ENCODE measurements at regions not wholly inside any gene's neighbourhood (a gene's known extent, or its start where the extent isn't known, plus 50 kb on each side); places are given as distances from the start of the nearest gene placed in this dataset.

DNA sequence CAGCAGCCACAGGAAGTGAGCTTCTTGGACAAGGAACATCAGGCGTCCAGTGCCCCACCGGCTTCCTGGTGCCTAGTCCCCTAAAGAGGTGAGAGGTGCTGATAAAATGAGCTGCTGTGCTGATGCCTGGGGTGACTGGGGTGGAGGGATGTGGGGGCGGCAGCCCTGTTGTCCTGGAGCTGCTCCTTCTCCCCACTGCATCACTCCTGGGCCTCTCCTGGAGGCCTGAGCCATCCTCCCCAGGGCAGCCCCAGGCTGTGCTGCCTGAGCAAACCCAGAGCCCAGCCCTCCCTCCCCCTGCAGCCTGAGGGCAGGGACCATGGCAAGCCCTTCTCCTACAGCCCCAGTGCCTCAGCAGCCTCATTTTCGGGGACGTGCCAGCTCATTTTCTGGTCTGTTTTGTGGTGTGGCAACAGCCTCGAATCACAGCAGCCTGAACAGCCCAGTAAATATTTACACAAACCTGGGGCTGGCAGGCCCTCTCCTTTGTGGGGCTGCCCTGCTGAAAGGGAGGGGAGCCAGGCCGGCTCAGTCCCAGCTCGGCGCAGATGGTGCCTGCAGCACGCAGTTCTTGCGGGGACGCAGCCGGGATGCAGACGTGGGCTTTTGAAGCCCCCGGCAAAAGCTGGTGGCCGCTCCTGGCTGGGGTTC is 259.9 kb downstream of the DLL1 start:
- DNase-seq (ENCODE audit: low spot score): no peak

DNA sequence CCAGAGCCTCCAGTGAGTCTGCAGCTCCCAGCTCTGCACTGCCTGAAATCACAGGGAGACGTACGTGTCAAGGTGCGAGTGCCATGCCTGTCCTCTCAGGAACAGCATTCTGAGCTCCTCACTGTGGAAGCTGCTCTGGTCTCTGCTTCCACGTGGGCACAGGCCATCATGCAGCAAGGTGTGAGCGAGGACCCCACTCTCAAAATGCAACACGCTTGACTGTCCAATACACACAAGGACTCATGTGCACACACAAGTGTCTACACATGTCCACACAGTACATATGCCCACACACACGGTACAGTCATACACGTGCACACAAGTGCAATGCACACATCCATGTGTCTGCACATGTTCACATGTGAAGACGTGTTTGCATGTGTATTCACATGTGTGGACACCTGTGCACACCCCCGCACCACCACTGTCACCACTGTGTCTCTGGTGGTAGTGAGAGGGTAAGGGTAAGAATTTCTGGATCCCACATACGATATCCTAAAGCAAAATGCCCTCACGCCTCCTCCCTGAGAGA is 260.5 kb downstream of the DLL1 start:
- DNase-seq (ENCODE audit: low spot score): no peak

DNA sequence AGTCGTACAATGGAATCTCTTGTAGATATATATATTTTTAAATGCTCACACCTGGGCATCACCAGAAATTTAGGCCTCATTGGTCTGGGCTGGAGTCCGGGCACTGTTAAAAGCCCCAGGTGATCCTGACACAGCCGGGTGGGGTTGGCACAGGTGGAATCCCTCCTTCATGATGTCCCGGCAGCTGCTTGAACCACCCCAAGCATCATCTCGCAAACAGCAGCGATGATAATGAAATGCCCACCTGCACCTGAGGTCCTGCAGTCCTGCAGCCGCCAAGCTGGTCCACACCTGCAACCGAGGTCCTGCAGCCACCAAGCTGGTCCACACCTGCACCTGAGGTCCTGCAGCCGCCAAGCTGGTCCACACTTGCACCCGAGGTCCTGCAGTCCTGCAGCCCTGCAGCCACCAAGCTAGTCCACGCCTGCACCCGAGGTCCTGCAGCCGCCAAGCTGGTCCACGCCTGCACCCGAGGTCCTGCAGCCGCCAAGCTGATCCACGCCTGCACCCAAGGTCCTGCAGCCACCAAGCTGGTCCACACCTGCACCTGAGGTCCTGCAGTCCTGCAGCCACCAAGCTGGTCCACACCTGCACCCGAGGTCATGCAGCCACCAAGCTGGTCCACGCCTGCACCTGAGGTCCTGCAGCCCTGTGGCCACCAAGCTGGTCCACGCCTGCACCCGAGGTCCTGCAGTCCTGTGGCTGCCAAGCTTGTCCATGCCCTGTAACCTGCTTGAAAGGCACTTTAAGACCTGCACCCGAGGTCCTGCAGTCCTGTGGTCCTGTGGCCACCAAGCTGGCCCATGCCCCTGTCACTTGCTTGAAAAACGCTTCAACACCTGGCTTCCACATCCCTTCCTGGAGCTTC is 261.2 kb downstream of the DLL1 start:
- no peak for DNase-seq (ENCODE audit: low spot score)

DNA sequence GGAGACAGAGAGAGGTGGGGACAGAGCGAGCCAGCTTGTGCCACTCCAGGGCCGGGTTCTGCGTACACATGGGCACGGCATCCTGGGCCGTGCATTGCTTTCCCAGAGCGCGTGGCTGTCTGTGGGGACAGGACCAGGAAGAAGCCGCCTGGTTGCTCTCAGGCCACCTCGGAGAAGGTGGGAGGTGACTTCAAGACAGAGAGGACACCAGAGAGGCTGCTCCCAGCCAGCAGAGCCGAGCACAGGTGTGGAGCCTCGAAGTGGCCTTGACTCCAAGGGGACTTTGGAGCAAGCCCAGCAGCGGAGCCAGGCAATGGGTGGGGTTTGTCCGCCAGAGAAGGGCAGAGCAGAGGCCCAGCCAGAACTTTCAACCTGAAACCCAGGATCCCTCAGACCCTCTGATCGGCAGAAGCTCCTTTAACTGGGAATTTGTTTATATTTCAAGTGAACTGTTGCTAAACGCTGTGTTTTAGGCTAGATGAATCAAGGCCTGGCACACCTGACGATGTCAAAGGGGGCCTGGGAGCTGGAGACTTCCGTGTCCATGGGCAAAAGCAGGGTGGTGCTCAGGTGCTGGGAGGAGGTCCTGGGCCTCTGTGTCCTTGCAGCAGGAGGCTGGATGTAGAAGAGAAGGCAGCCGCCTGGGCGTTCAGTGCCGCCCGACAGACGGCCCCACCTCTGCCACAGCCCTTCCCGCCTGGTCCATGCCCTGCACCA is 262.1 kb downstream of the DLL1 start:
- DNase-seq (ENCODE audit: low spot score): no peak

DNA sequence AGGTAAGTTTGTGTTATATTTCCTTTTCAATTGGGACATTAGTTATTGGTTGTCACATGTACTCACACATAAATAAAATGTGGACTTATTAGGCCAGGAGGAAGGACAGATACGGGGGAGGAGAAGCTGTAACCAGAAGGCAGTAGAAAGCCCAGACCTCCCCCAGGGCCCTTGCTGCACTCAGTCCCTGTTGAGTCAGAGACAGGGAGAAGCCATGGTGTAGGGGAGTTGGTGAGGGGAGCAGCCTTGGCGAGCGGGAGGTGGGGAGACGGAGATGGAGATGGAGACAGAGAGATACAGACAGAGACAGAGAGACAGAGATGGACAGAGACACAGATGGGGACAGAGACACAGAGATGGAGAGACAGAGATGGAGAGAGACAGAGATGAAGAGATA is 263.2 kb downstream of the DLL1 start:
- DNase-seq (ENCODE audit: low spot score): no peak

DNA sequence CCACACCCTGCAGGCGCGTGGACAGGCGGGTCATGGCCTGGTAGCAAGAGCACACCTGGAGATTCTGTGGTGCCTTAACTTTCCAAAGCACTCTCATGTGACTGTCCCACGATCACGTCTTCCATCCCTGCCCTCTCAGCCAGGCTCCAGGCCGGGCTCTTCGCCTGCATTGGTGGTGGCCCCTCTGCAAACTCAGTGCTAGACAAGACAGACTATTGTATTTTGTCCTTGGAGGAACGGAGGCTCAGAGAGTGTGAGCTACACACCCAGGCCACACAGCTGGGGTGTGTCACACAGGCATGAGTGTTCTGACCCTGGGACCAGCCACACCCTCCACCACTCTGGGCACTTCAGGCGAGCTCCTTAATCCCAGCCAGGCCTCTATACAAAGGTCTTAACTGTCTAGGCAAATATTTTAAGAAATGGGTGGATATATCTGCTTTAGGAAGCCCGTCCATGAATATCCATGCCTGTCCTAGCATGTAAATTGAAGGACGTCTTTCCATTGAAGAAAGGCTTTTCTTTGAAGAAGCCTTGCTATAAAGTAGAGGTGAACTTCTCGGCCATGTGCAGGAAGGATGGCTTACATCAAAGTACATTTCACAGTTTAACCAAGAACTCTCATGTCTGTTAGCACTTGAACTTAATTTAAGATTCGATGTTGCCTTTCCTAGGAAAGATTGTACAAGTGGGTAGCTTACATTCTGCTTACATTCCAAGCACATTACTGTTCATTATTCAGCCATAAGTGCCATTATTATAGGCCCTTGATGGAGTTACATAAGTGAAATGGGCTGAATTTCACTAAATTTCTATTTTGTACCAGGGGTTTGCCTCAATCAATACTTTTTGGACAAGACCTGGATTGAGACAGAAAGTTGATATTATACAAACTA is 263.9 kb downstream of the DLL1 start:
- DNase-seq (ENCODE audit: low spot score): no peak

DNA sequence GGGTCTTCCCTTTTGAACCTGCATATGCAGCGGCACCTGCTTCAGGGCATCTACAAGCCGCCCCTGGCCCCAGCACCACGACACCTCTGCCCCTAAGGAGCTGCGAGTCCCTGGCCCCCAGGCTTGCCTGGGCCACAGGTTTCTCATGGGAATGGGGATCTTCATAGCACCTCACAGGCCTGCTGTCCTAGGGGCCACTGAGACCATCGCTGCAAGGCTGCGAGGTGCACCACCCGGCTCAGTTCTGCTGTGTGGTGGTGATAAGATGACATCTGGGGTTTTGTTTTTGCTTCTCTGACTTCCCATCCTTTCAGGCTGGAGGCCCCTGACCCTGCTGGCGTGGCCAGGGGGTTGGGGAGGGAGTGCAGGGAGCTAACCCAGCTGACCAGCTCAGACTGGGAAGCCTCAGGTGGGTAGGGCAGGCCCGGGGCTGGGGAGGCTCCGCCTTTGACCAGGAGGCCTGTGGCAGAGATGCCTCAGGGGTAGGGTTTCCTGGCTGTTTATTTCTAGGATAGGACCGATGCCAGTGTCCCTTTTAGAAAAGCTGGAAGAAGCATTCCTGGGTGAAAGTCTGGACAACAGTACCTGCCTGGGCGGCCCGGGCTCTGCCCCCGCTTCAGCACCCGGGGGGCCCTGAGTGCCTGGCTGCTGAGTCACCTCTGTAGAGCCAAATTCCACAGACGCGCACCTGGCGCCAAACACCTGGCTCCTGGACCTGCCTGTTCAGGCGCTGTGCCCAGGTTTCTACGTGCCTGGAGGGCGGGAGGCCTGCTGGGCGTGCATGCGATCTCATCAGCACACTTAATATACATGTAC is 264.7 kb downstream of the DLL1 start:
- DNase-seq (ENCODE audit: low spot score): no peak

DNA sequence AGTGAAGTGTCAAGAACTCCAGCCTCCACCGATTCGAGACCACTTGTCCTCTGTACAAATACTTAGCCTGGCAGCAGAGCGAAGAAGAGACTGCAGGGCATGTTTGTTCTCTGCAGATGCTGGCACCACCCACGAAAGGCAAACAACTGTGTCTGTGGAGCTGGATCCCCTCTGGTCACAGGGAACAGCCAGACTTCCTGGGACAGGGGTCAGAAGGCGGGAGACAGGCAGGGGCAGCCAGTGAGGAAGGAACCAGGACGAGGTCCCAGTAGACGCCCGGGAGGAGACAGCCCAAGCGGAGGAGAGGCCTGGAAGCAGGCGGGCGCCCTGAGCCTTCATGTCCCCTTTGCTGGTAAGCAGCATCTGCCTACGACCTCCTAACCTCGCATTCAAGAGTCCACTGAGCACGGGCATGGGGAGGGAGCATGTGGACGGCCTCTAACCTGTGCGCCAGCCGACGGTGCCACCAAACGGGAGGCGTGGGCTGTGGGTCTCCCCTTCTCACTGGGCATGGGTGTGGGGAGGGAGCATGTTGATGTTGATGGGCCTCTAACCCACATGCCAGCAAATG is 265.5 kb downstream of the DLL1 start:
- no peak for DNase-seq (ENCODE audit: low spot score)

DNA sequence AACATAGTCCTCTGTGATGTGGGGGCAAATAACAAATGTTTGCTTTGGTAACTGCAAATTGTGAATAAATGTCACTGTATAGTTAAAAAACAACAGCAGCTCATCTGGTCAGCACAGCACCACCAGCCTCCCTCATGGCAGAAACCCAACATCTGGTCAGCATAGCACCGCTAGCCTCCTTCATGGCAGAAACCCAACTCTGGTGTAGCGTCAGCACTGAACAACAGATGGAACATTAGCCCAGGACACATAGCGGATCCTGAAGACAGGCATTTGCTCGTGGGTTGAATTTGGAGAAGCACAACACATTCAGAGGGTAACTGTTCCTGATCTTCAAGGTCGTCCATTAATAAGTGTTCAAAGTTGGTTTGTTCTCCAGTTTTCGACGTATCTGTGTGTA is 265.9 kb downstream of the DLL1 start:
- DNase-seq (ENCODE audit: low spot score): no peak

DNA sequence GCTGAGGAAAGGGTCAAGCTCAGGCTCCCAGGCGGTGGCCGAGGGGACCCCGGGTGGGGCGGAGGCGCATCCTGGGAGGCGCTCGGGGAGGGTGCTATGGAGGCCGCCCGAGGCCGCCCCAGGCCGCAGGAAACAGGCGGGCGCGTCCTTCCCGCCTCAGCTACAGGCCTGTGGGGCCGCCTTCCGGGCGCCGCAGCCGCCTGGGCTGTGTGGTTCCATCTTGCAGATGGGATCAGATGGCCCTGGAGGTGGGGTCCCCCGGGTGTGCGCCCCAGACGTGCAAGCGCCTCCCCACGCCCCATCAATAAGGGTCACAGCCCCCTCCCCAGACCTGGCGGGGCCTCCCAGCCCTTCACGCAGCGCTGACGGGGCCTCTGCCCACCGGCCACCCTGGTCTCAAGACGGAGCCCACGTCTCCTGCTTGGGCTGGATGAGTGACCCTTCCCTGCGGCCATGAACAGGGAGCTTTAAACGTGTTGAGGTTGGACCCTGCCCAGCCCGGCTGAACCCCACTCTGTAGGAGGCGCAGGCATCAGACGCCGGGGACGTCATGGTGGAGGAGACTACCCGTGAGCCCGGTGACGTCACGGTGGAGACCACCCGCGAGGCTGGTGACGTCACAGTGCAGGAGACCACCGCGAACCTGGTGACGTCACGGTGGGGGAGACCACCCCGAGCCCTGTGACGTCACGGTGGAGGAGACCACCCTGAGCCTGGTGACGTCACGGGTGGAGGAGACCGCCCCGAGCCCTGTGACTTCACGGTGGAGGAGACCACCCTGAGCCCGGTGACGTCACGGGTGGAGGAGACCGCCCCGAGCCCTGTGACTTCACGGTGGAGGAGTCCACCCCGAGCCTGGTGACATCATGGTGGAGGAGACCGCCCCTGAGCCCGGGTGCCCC is 267.0 kb downstream of the DLL1 start:
- DNase-seq (ENCODE audit: low spot score): no peak

DNA sequence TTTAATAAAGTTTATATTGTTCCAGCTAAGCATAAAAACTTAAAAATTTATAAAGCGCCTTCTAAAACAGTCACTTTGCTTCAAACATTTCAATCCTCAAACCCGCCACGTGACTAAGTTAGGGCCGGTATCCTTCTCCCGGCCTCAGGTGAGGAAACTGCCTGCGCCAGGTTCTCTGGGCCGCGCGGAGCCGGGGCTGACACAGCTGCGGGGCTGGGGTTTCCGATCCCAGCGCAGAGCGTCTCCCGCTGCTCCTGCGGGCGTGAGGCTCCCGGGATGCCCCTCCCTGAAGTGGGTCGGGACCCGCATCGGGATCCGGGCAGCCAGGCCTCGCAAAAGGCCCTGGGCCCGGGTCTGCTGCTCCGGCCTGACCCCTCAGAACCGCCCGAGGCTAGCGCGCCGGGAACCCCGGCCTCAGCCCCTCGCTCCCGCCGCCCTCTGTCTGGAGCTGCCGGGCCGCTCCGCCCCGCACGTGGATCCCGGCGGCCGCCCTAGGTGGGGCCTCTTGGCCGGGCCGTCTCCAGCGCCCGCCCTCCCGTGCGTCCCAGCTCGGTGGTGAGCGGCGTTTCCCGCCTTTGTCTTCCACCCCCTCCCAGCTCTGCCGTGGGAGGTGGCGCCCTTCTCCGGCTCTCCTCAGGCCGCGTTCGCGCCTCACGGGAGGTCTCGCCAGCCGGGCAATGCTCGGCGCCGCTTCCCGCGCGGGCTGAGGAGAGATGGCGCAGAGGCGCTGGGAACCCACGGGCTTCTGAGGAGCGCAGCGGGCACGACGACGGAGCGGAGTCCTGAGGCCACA is 267.9 kb downstream of the DLL1 start:
- no peak for DNase-seq (ENCODE audit: low spot score)

DNA sequence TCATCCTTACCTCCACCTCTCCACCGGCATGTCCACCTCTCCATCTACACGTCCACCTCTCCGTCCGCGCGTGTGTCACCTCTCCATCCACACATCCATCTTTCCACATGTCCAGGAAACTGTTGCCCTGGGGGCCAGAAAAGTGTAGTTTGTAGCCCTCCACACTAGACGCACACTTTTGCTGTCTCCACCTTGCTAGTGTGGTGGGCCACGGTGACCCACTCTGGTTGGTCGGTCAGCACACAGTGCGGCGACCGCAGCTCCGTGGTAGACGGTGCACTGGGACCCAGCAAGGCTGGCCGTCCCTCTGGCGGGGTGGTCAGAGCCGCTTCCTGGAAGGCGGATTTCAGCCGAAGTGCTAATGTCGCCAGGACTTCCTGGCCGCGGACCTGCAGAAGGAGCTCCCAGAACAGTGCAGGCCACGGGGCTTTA is 268.6 kb downstream of the DLL1 start:
- no peak for DNase-seq (ENCODE audit: low spot score)

DNA sequence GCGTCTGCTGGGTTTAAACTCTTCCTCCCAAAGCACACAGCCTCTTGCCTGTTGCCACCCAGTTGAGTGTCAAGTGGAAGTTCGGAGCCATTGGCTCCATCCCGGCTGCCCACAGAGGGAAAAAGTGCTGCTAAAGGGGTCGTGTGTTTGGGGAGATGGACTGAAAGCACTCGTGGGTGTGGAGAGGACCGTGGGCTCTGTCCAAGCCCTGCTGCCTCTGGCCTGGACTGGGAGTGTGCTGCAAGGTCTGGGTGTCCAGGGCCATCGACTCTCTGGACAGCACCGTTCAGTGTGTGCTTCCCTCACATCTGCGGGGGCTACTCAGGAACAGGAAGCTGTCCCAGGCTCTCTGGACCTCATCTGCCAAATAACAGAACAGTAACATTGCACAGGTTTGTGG is 269.3 kb downstream of the DLL1 start:
- DNase-seq (ENCODE audit: low spot score): no peak

DNA sequence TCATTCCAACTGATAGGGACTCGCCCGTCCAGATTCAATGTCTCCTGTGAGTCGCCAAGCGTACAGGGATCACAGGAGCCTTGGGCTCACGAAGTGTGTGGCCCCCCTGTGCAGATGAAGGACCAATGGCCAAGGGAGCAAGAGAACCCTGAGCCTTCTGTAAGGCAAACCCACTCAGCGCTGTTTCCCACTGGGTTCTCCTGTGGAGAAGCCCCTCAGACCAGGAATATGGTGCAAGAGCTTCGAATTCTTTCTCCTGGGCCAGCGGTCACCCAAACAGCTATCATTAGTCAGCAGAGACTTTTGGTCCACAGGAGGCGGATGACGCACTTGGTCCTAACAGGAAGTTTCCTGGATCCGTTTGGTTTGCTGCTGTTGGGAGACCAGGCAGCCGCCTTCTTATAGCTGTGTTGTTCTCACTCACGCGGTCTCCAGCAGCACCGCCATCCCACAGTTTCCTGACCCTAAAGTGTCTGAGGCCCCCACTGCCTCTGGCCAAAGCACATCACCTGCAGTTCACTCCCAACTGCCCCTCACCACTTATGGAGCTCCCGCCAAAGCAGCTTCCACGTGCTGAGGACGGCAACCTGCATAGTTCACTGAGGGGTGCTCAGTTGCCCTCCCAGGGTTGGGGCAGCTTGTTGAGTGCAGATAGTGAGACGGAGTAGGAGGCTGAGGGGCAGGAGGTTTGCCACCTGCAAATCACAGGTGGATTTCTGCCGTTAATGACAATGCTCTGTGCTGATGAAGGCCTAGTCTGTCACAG is 268.6 kb downstream of the ERMARD start:
- DNase-seq (ENCODE audit: low spot score): no peak

DNA sequence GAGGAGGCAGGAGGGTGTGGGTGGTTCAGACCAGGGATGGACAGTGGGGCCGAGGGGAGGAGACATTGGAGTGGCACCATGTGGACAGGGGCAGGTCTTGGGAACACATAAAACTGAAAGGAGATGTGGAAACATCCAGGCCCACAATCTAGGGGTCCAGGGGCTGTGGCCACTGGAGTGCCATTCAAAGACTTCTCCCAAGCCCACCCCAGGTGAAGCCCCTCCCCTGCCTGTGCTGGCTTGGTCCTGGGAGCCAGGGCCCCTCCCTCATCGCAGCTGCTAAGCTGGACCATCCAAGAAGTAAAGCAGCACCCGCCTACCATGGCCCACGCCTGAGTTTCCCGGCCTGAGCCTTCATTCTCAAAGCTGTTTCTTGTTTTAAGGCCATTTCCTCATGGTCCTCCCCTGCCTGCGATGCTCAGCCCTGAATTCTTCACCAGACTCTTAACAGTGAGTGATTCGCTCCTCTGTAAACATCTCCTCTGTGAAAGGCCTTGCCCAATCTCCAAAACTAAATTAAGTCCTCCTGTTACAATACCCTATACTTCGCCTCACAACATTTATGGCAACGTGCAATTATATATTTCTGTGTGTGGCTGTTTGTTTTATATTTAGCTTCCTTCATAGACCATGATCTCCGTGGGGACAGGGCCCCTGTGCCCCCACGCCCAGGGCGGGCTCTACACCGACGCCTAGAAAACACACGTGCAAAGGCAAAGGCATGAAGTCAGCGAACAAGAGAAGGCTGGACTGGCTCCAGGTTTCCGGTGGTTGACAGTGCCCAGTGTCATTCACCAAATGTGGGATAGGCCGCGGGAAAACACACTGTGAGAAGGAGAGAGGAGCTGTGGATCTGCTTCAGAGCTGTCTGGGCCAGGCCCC is 267.8 kb downstream of the ERMARD start:
- no peak for DNase-seq (ENCODE audit: low spot score)

DNA sequence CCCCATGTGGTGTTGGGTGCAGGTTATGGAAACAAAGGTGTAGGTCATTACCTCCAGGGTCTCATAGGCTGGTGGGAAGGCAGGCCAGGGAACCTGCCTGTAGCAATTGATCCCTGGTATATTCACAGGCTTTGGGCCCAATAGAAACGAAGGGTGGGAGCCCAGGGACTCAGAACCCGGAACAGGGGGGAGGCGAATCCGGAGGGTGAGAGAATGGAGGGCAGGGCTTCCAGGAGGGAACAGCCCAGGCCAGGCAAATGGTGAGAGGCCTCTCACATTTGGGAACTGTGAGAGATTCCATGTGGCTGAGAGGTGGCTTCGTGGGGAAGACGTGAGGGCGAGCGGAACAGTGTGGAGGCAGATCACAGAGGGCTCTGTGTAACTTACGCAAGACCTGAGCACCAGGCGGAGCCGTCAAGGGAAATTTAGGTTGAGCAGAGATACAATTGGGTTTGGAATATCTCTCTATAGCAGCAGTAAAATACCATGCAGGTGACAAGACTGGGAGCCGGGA is 267.1 kb downstream of the ERMARD start:
- no peak for DNase-seq (ENCODE audit: low spot score)
